CD4-positive, alpha-beta T cell (primary cell): ENCODE measurements at regions not wholly inside any gene's neighbourhood (a gene's known extent, or its start where the extent isn't known, plus 50 kb on each side); places are given as distances from the start of the nearest gene placed in this dataset.

Experiments
- ATAC-seq: fragments of 200-7000 bp; cut with Tn5 transposase; one replicate; pipeline ENCODE4 v1.10.0; 2022; ENCODE audit warnings: mild to moderate bottlenecking; ENCODE audit not compliant: poor library complexity
- CTCF ChIA-PET: fragments of 350-600 bp; sonication (Branson Sonifier 250); formaldehyde crosslinking; loops from one replicate; lab custom pipeline; 2021; ENCODE audit warnings: antibody characterized with exemption, inconsistent platforms; lab: Charles Lee
- POLR2A ChIA-PET: fragments of 350-600 bp; sonication (Branson Sonifier 250); formaldehyde crosslinking; loops from one replicate; lab custom pipeline; 2021; ENCODE audit warnings: antibody characterized with exemption, inconsistent platforms; lab: Charles Lee
- DNase-seq, 14 experiments: peaks; one replicate each; pipeline ENCODE4 v3.0.0-alpha.2; 2013 to 2020; ENCODE audit warnings: mixed read lengths in 2 of 14
- H3K27ac ChIP-seq, 2 donors: one replicate each; pipeline versions ENCODE4 v1.5.1 to v1.7.0; 2013; ENCODE audit warnings: low read length in 2 of 2, low read depth in 1 of 2, mild to moderate bottlenecking in 1 of 2
- H3K27me3 ChIP-seq, 2 experiments: 1 replicate in 1 of 2; 2 replicates in 1 of 2; pipeline versions ENCODE4 v1.6.1 to v1.7.0; 2013; ENCODE audit warnings: low read length in 2 of 2, control low read depth in 1 of 2, mild to moderate bottlenecking in 1 of 2, moderate library complexity in 1 of 2; ENCODE audit not compliant: insufficient read depth in 2 of 2, control insufficient read depth in 1 of 2
- H3K36me3 ChIP-seq: one replicate; pipeline ENCODE4 v1.6.1; 2013; ENCODE audit warnings: low read length, control low read depth; ENCODE audit not compliant: insufficient read depth
- H3K4me1 ChIP-seq: one replicate; pipeline ENCODE4 v1.6.1; 2013; ENCODE audit warnings: low read length, control low read depth; ENCODE audit not compliant: insufficient read depth
- H3K4me3 ChIP-seq: one replicate; pipeline ENCODE4 v1.5.1; 2013; ENCODE audit warnings: mild to moderate bottlenecking, low read length, moderate library complexity
- H3K9me3 ChIP-seq, 2 experiments: 1 replicate in 1 of 2; 2 replicates in 1 of 2; pipeline versions ENCODE4 v1.6.1 to v1.7.0; 2013; ENCODE audit warnings: low read length in 2 of 2, mild to moderate bottlenecking in 2 of 2, control low read depth in 1 of 2, moderate library complexity in 1 of 2; ENCODE audit not compliant: control insufficient read depth in 1 of 2, insufficient read depth in 1 of 2
- H3K27ac Mint-ChIP-seq: one replicate; pipeline ENCODE4 v1.8.0; 2020; ENCODE audit warnings: mixed read lengths
- H3K27me3 Mint-ChIP-seq: one replicate; pipeline ENCODE4 v1.8.0; 2021; ENCODE audit warnings: mixed read lengths
- H3K36me3 Mint-ChIP-seq: one replicate; pipeline ENCODE4 v1.8.0; 2021; ENCODE audit warnings: low read depth, mixed read lengths
- H3K4me1 Mint-ChIP-seq: one replicate; pipeline ENCODE4 v1.8.0; 2021; ENCODE audit warnings: low read depth, mixed read lengths
- H3K4me3 Mint-ChIP-seq: one replicate; pipeline ENCODE4 v1.8.0; 2020; ENCODE audit warnings: mild to moderate bottlenecking, mixed read lengths
- H3K9me3 Mint-ChIP-seq: one replicate; pipeline ENCODE4 v1.8.0; 2020; ENCODE audit warnings: mixed read lengths
- intact Hi-C, 2 experiments: fragments of 100-400 bp; cut with DNase I in 1 of 2; cut with micrococcal nuclease in 1 of 2; formaldehyde crosslinking; loops; one replicate each; pipeline versions ENCODE4 v1.15.1 to v1.9.0; 2023 to 2025; cut with DNase I, micrococcal nuclease
- TF ChIP-seq, protein P1 (sequence below): fragments of 200-600 bp; IDR thresholded peaks from one replicate; pipeline ENCODE4 v1.8.0; 2022; ENCODE audit warnings: antibody characterized with exemption, mild to moderate bottlenecking

GRCh38 chr22:48811885-48812284, 1015.8 kb downstream of the BRD1 start:
- TF ChIP-seq, protein P1, sequence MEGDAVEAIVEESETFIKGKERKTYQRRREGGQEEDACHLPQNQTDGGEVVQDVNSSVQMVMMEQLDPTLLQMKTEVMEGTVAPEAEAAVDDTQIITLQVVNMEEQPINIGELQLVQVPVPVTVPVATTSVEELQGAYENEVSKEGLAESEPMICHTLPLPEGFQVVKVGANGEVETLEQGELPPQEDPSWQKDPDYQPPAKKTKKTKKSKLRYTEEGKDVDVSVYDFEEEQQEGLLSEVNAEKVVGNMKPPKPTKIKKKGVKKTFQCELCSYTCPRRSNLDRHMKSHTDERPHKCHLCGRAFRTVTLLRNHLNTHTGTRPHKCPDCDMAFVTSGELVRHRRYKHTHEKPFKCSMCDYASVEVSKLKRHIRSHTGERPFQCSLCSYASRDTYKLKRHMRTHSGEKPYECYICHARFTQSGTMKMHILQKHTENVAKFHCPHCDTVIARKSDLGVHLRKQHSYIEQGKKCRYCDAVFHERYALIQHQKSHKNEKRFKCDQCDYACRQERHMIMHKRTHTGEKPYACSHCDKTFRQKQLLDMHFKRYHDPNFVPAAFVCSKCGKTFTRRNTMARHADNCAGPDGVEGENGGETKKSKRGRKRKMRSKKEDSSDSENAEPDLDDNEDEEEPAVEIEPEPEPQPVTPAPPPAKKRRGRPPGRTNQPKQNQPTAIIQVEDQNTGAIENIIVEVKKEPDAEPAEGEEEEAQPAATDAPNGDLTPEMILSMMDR = no peak
- no peak overlapping the region for H3K4me3 Mint-ChIP-seq
- peaks cover 0 to 4% of the 10 kb centered on the region in 2 experiments for H3K27me3 ChIP-seq

DNA sequence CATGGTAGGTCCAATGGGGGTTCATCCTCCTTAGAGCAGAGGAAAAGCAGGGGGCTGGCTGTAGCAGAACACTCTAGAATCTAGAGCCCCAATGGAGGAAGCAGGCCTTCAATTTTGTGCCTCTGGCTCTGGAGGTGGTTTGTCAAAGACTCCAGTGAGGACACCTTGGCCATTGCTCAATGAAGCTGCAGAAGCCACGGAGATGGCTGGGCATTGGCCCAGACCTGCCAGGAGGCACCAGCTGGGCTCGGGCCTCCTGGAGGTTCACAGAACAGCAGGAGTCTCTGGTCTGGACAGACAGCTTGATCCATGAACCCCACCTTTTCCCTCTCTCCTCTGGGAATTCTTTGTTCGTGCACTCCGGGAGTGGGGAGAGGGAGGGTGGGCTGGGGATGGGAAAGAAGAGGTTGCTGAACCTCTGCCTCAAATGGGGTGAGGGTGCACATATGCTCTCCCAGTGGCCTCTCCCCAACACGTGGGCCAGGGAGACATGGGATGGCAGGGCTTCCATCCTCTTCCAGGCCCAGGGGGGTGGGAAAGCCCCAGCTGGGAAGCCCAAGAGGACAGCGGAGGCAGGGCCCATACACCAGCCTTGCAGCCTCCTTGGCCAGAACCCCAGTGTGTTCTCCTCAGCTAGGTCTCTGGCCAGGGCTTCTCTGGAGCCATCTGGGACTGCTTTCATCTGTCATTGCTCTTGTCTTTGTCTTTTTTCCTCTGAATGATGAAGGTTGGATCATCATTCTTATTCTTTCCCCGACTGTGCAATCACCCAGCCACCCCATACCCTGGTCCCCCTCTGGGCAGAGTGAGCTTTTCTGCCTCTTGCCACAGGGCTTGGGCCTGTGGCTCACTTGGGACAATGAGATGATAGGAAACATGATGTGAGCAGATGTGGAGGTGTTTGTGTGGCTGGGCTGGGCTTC, 1019.4 kb downstream of the BRD1 start:
- no peak for DNase-seq
- Mint-ChIP-seq H3K4me3 (no peak overlapping the region), H3K27ac (no peak overlapping the region), H3K36me3 (no peaks in the 10 kb centered on the region), H3K9me3 (no peaks in the 10 kb centered on the region), H3K27me3 (peaks cover 8% of the 10 kb centered on the region), H3K4me1 (no peaks in the 10 kb centered on the region)
- ChIA-PET POLR2A (no interaction called here), CTCF (no interaction called here)
- ATAC-seq = no peak
- intact Hi-C loops = no loop called here
- Histone ChIP-seq H3K36me3 (no peaks in the 10 kb centered on the region), H3K27me3 (no peaks in the 10 kb centered on the region), H3K9me3 (peaks cover 0 to 15% of the 10 kb centered on the region in 2 experiments), H3K4me1 (no peaks in the 10 kb centered on the region), H3K27ac (no peak overlapping the region), H3K4me3 (no peak overlapping the region)
- TF ChIP-seq, protein P1 = no peak

More at GRCh38 chr22:48811885-48812284, 1015.8 kb downstream of the BRD1 start:
- Mint-ChIP-seq H3K4me1 (no peaks in the 10 kb centered on the region), H3K36me3 (no peaks in the 10 kb centered on the region), H3K9me3 (no peaks in the 10 kb centered on the region), H3K27me3 (peaks cover 16% of the 10 kb centered on the region), H3K27ac (no peak overlapping the region)
- ChIA-PET CTCF (no interaction called here), POLR2A (interaction anchor here (0.6 kb wide), 1 partner anchor 19 kb away, joined by 3 read pairs; no protein-coding TSS in a partner anchor)
- DNase-seq (no peak), ATAC-seq (no peak)
- H3K4me1 ChIP-seq = no peaks in the 10 kb centered on the region
- intact Hi-C loops = no loop called here
- no peak overlapping the region for H3K27ac ChIP-seq
- H3K36me3 ChIP-seq = no peaks in the 10 kb centered on the region
- H3K9me3 ChIP-seq = no peaks in the 10 kb centered on the region
- no peak overlapping the region for H3K4me3 ChIP-seq

- ATAC-seq = no peak
- Mint-ChIP-seq H3K27ac (no peak overlapping the region), H3K9me3 (no peaks in the 10 kb centered on the region), H3K4me1 (no peaks in the 10 kb centered on the region), H3K27me3 (peaks cover 8% of the 10 kb centered on the region), H3K4me3 (no peak overlapping the region), H3K36me3 (no peaks in the 10 kb centered on the region)
- Histone ChIP-seq H3K9me3 (peaks cover 0 to 16% of the 10 kb centered on the region in 2 experiments), H3K27ac (no peak overlapping the region), H3K36me3 (no peaks in the 10 kb centered on the region), H3K4me3 (no peak overlapping the region), H3K27me3 (no peaks in the 10 kb centered on the region), H3K4me1 (no peaks in the 10 kb centered on the region)
- DNase-seq = no peak
- ChIA-PET CTCF (no interaction called here), POLR2A (no interaction called here)
- TF ChIP-seq, protein P1 = no peak
- intact Hi-C loops = no loop called here
Observed at GRCh38 chr22:48807155-48807554, 1020.5 kb downstream of the BRD1 start.
